Smooth muscle cell (in vitro differentiated cells): ENCODE measurements at regions not wholly inside any gene's neighbourhood (a gene's known extent, or its start where the extent isn't known, plus 50 kb on each side); places are given as distances from the start of the nearest gene placed in this dataset.
A peak's percentile ranks its signal among the peaks of the same experiment; 100 is the strongest.

Experiments used
- DNase-seq: peaks from one replicate; lab custom pipeline; 2025; ENCODE audit not compliant: unreplicated experiment; lab: John Stamatoyannopoulos, UW
- H2AFZ ChIP-seq: fragments of 200-600 bp; sonication (generic); 2 replicates; pipeline ENCODE4 v1.6.0; 2016; ENCODE audit warnings: antibody characterized with exemption, low read depth, mild to moderate bottlenecking
- H3F3A ChIP-seq: fragments of 200-600 bp; sonication (generic); 2 replicates; pipeline ENCODE4 v1.6.0; 2017; ENCODE audit warnings: antibody characterized with exemption, low read depth
- H3K27ac ChIP-seq: fragments of 200-600 bp; sonication (generic); 2 replicates; pipeline ENCODE4 v1.5.1; 2016; ENCODE audit warnings: low read depth, mild to moderate bottlenecking
- H3K27me3 ChIP-seq: fragments of 200-600 bp; sonication (generic); 2 replicates; pipeline ENCODE4 v1.6.1; 2016; ENCODE audit warnings: low read depth, mild to moderate bottlenecking
- H3K36me3 ChIP-seq: fragments of 200-600 bp; sonication (generic); 2 replicates; pipeline ENCODE4 v1.5.1; 2016; ENCODE audit warnings: low read depth
- H3K4me1 ChIP-seq: fragments of 200-600 bp; sonication (generic); 2 replicates; pipeline ENCODE4 v1.5.1; 2016; ENCODE audit warnings: low read depth
- H3K4me2 ChIP-seq: fragments of 200-600 bp; sonication (generic); 2 replicates; pipeline ENCODE4 v1.6.0; 2016; ENCODE audit warnings: mild to moderate bottlenecking
- H3K4me3 ChIP-seq: fragments of 200-600 bp; sonication (generic); 2 replicates; pipeline ENCODE4 v1.5.1; 2016; ENCODE audit warnings: mild to moderate bottlenecking
- H3K79me2 ChIP-seq: fragments of 200-600 bp; sonication (generic); 2 replicates; pipeline ENCODE4 v1.6.0; 2016; ENCODE audit warnings: low read depth, mild to moderate bottlenecking
- H3K9ac ChIP-seq: fragments of 200-600 bp; sonication (generic); 2 replicates; pipeline ENCODE4 v1.6.0; 2016; ENCODE audit warnings: low read depth
- H3K9me3 ChIP-seq: fragments of 200-600 bp; sonication (generic); replicated peaks from 2 replicates; pipeline ENCODE4 v1.5.1; 2016; ENCODE audit warnings: low read depth
- H4K20me1 ChIP-seq: fragments of 200-600 bp; sonication (generic); 2 replicates; pipeline ENCODE4 v1.6.0; 2016; ENCODE audit warnings: low read depth
- WGBS: methylation state at CpG from one replicate; pipeline ENCODE4 v1.1.7; 2016; ENCODE audit warnings: low lambda C conversion rate; 5-methylcytosine and 5-hydroxymethylcytosine counted together
- TF ChIP-seq, protein P1 (sequence below): fragments of 200-600 bp; sonication (generic); IDR thresholded peaks from 2 replicates; pipeline ENCODE4 v1.5.1; 2017; ENCODE audit warnings: borderline replicate concordance, mild to moderate bottlenecking, antibody characterized with exemption; ENCODE audit not compliant: insufficient read depth, poor library complexity, severe bottlenecking

DNA sequence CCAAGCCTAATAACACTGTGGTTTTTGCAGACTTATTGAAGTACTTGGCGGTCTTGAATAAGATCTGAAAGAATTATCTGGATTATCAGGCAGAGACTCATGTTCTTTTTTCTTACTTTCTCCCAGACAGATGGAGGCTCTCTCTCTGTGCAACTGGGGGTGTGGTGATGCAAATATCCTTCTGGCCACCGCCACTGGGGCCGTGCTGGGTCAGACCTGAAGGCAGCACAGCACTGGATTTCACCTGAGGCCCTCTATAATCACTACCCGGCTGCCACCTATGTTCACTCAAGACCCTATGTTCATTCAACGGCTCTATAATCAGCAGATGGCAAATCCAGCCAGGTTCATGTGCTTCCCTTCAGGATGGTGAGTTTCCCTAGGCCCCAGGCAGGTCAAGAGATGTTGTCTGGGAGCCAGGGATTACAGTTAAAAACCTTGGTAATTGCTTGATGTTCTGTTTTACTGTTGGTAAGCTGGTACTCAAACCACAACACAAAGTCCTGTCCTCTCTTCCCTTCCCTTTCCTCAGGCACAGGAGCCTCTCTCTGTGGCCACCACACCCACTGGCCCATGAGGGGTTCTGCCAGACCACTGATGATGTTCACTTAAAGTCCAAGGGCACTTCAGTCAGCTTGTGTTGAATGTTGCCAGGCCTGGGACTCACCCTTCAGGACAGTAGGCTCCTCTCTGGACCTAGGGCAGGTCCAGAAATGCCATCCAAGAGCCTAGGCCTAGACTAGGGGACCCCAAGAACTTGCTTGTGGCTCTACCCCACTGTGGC lies 205.3 kb upstream of the GCFC2 start:
- DNase-seq, result no peak
- WGBS, result 63% methylated on average over 5 of the region's 5 CpGs
- H2AFZ ChIP-seq, result no peak overlapping the region
- no peak overlapping the region for H3K9ac ChIP-seq
- H4K20me1 ChIP-seq, result no peaks in the 10 kb centered on the region
- H3K4me3 ChIP-seq, result no peak overlapping the region
- no peak overlapping the region for H3K4me2 ChIP-seq
- no peaks in the 10 kb centered on the region for H3K79me2 ChIP-seq
- no peaks in the 10 kb centered on the region for H3K27me3 ChIP-seq
- no peaks in the 10 kb centered on the region for H3K4me1 ChIP-seq
- H3K27ac ChIP-seq, result no peak overlapping the region
- TF ChIP-seq, protein P1, sequence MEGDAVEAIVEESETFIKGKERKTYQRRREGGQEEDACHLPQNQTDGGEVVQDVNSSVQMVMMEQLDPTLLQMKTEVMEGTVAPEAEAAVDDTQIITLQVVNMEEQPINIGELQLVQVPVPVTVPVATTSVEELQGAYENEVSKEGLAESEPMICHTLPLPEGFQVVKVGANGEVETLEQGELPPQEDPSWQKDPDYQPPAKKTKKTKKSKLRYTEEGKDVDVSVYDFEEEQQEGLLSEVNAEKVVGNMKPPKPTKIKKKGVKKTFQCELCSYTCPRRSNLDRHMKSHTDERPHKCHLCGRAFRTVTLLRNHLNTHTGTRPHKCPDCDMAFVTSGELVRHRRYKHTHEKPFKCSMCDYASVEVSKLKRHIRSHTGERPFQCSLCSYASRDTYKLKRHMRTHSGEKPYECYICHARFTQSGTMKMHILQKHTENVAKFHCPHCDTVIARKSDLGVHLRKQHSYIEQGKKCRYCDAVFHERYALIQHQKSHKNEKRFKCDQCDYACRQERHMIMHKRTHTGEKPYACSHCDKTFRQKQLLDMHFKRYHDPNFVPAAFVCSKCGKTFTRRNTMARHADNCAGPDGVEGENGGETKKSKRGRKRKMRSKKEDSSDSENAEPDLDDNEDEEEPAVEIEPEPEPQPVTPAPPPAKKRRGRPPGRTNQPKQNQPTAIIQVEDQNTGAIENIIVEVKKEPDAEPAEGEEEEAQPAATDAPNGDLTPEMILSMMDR, result no peak
- H3K9me3 ChIP-seq, result no peaks in the 10 kb centered on the region
- no peaks in the 10 kb centered on the region for H3F3A ChIP-seq
- no peaks in the 10 kb centered on the region for H3K36me3 ChIP-seq

DNA sequence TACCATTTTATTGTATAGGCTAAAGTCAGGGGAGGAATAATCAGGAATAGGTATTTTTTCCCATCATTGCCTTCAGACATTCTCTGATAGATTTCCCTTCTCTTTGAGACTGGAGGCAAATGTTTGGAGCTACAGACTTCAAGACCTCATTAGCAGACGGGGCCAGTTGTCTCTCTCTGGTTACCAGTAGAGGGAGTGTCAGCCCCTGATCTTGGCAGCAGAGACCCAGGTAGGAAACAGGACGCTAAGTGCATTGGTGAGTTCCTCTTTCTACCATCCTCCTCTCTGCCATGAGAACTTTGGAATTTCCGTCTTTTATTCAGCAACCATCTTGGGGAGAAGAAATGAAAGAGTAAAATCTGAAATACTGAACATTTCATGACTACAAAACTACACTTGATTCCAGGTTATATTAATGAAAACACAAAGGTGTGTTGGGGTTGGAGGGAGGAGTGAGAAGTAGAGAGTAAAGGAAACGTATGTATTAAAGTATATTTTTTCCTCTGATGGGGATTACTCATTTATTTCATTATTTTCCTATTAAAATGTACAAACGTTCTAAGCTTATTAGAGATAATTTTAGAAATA lies 186.2 kb upstream of the GCFC2 start:
- Histone ChIP-seq H3K27me3 (no peaks in the 10 kb centered on the region), H3K4me3 (no peak overlapping the region), H3K27ac (no peak overlapping the region), H4K20me1 (no peaks in the 10 kb centered on the region), H3K36me3 (no peaks in the 10 kb centered on the region), H3K9me3 (no peaks in the 10 kb centered on the region), H3F3A (no peaks in the 10 kb centered on the region), H2AFZ (no peak overlapping the region), H3K4me2 (no peak overlapping the region), H3K9ac (no peak overlapping the region), H3K4me1 (no peaks in the 10 kb centered on the region), H3K79me2 (no peaks in the 10 kb centered on the region)
- TF ChIP-seq, protein P1, result peak; percentile 63
- WGBS, result 30% methylated on average over 5 of the region's 5 CpGs
- DNase-seq, result no peak

DNA sequence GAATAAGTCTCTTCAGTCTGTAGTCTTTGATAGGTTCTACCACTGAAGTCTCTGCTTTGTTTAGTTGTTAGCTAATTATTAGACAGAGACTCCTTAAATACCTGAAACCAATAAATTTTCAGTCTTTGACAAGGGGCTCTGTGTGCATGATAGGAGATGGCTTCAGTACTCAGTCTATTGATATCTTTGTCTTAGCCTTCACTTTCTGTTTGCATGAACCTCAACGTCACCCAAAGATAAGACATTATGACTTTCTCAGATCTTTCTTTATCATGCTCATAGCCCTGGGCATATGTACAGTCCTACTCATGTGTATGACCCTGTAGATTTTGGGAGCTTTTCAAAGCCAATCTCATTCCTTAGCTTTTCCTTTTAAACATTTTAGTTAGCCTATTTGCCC lies 183.5 kb upstream of the GCFC2 start:
- H3F3A ChIP-seq, result no peaks in the 10 kb centered on the region
- 62% methylated on average over 1 of the region's 1 CpG for WGBS
- no peak overlapping the region for H2AFZ ChIP-seq
- H3K27ac ChIP-seq, result no peak overlapping the region
- no peak overlapping the region for H3K9ac ChIP-seq
- no peaks in the 10 kb centered on the region for H3K79me2 ChIP-seq
- no peak overlapping the region for H3K4me3 ChIP-seq
- no peaks in the 10 kb centered on the region for H3K36me3 ChIP-seq
- H3K4me2 ChIP-seq, result no peak overlapping the region
- H4K20me1 ChIP-seq, result no peaks in the 10 kb centered on the region
- no peak for DNase-seq
- H3K4me1 ChIP-seq, result no peaks in the 10 kb centered on the region
- no peaks in the 10 kb centered on the region for H3K9me3 ChIP-seq
- H3K27me3 ChIP-seq, result no peaks in the 10 kb centered on the region
- TF ChIP-seq, protein P1, result no peak
